ENCODE measurements at regions not wholly inside any gene's neighbourhood (a gene's known extent, or its start where the extent isn't known, plus 50 kb on each side); places are given as distances from the start of the nearest gene placed in this dataset.

DNA sequence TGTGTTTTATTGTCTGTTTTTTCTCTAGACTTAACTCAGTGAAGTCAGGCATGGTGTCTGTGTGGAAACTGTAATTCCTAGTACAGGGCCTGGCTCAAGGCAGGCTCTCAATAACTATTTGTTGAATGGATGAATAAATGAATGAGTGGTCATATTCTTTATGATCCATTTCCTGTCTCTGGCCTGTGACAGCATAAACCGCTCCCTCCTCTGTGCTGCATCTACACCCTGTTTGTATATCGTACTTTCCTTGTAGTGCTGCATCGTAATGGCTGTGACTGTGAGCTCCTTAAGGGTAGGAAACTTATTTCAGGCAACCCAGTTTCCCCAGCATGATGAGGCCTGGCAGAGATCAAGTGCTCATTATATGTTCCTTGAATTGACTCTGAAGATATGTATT, 337.5 kb upstream of the USP24 start:
- no peak overlapping the region for H3K4me3 Mint-ChIP-seq
- TF ChIP-seq, protein P1, sequence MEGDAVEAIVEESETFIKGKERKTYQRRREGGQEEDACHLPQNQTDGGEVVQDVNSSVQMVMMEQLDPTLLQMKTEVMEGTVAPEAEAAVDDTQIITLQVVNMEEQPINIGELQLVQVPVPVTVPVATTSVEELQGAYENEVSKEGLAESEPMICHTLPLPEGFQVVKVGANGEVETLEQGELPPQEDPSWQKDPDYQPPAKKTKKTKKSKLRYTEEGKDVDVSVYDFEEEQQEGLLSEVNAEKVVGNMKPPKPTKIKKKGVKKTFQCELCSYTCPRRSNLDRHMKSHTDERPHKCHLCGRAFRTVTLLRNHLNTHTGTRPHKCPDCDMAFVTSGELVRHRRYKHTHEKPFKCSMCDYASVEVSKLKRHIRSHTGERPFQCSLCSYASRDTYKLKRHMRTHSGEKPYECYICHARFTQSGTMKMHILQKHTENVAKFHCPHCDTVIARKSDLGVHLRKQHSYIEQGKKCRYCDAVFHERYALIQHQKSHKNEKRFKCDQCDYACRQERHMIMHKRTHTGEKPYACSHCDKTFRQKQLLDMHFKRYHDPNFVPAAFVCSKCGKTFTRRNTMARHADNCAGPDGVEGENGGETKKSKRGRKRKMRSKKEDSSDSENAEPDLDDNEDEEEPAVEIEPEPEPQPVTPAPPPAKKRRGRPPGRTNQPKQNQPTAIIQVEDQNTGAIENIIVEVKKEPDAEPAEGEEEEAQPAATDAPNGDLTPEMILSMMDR (conservative IDR thresholded peaks at IDR 0.05): no peak
- H3K27me3 Mint-ChIP-seq: no peaks in the 10 kb centered on the region
- H3K36me3 Mint-ChIP-seq: no peaks in the 10 kb centered on the region
- no peak overlapping the region for H3K27ac Mint-ChIP-seq
- peaks cover 24% of the 10 kb centered on the region for H3K4me1 Mint-ChIP-seq (ENCODE audit: unreplicated experiment)
- no peak for DNase-seq (ENCODE audit: extremely low spot score, unreplicated experiment)
- H3K9me3 Mint-ChIP-seq: no peaks in the 10 kb centered on the region

DNA sequence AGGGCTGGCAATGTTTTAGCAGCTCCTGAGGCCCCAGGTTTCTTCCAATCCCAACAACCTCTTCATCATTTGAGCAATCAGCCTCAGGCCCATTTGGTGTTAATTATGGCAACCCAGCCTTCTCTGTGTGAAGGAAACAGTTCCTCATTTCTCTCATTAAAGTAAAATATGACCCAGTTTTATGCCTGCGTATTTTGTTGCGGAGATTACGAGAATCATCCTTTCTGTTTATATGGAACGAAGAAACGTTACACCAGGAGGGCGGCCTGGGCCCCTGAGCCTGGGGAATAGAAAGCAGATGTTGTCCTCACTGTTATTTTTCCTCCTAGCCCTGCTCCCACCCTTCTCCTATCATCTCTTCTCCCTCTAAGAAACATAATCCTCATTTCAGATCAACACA, 332.2 kb upstream of the USP24 start:
- Mint-ChIP-seq H3K4me3 (peak overlapping the region; percentile 42), H3K4me1 (ENCODE audit: unreplicated experiment) (peaks cover 13% of the 10 kb centered on the region), H3K9me3 (no peaks in the 10 kb centered on the region), H3K27me3 (no peaks in the 10 kb centered on the region), H3K36me3 (no peaks in the 10 kb centered on the region), H3K27ac (no peak overlapping the region)
- TF ChIP-seq, protein P1 (conservative IDR thresholded peaks at IDR 0.05): no peak
- DNase-seq (ENCODE audit: extremely low spot score, unreplicated experiment): no peak

DNA sequence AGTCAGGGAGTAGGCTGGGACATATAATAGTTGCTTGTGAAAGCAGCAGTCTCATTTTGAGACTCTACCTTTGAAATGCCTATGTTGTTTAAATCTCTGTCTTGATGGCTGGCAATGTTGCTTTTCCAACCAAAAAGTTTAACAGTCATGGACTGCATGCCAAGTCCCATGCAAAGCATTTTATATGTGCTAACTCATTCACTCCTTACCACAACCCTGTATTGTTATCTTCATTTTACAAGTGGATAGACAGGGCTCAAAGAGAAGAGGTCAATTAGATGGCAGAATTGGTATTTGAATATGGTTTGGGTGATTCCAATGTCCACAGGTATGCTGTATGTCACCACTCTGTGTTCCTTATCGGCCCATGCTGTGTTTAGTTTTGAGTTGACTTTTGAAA, 331.4 kb upstream of the USP24 start:
- TF ChIP-seq, protein P1 (conservative IDR thresholded peaks at IDR 0.05): no peak
- Mint-ChIP-seq H3K4me3 (no peak overlapping the region), H3K27ac (no peak overlapping the region), H3K27me3 (no peaks in the 10 kb centered on the region), H3K4me1 (ENCODE audit: unreplicated experiment) (peaks cover 13% of the 10 kb centered on the region), H3K9me3 (no peaks in the 10 kb centered on the region), H3K36me3 (no peaks in the 10 kb centered on the region)
- DNase-seq (ENCODE audit: extremely low spot score, unreplicated experiment): no peak

DNA sequence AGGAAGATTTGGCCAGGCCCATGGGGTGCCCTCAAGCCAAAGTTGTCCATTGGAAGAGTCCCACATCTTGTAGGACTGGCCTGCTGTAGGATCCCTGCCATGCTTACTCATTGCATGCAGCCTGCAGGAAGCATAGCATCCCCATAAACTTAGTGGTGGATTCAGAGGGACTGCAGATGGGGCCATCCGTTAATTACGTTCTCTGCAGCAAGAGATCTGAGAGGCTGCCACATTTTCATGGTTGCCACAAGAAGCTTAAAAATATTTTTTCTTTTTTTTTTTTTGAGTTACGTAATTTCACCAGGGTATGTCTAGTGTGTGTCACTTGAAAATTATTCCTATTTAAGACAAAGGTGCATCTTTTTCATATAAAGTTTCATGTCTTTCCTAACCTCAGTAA, 329.7 kb upstream of the USP24 start:
- TF ChIP-seq, protein P1 (conservative IDR thresholded peaks at IDR 0.05): no peak
- no peak overlapping the region for H3K27ac Mint-ChIP-seq
- DNase-seq (ENCODE audit: extremely low spot score, unreplicated experiment): no peak
- peaks cover 13% of the 10 kb centered on the region for H3K4me1 Mint-ChIP-seq (ENCODE audit: unreplicated experiment)
- H3K36me3 Mint-ChIP-seq: no peaks in the 10 kb centered on the region
- H3K4me3 Mint-ChIP-seq: no peak overlapping the region
- no peaks in the 10 kb centered on the region for H3K9me3 Mint-ChIP-seq
- H3K27me3 Mint-ChIP-seq: no peaks in the 10 kb centered on the region

DNA sequence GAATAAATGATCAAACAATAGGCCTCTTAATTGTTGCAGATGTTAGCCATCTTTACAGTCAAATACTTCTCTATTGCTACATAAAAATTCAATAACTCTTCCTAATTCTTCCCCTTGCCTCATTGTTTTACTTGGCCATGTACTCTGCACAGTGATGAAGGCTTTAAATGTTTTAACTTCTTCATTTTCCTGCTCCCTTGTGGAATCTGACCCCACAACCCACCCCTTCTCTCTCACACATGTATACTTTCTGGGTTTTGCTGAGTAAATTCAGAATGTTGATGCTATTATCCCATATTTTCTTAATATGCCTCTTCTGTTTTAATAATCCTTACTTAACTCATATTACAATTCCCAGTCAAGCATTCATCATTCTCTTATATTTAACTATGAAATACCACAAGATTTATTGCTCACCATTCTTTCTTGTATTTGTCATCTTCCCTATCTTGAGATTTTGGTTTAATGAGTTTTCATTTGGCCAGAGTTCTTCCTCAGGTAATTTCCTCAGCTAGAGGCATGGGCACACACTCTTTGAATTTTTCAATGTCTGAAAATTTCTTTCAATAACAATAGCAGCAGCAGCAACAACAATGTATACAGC, 327.8 kb upstream of the USP24 start:
- no peak overlapping the region for H3K27ac Mint-ChIP-seq
- TF ChIP-seq, protein P1 (conservative IDR thresholded peaks at IDR 0.05): no peak
- peaks cover 1% of the 10 kb centered on the region for H3K9me3 Mint-ChIP-seq
- no peak overlapping the region for H3K4me3 Mint-ChIP-seq
- H3K27me3 Mint-ChIP-seq: no peaks in the 10 kb centered on the region
- peaks cover 10% of the 10 kb centered on the region for H3K4me1 Mint-ChIP-seq (ENCODE audit: unreplicated experiment)
- H3K36me3 Mint-ChIP-seq: no peaks in the 10 kb centered on the region
- no peak for DNase-seq (ENCODE audit: extremely low spot score, unreplicated experiment)

DNA sequence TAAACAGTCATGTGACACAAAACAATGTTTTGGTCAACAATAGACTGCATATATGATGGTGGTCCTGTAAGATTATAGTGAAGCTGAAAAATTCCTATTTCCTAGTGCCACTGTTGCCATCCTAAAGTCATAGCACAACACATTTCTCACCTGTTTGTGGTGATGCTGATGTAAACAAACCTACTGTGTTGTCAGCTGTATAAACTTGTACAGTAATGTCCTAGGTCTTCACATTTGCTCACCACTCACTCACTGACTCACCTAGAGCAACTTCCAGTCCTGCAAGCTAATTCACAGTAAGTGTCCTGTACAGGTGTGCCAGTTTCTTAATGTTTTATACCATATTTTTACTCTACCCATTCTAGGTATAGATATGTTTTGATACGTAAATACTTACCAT, 326.1 kb upstream of the USP24 start:
- Mint-ChIP-seq H3K4me1 (ENCODE audit: unreplicated experiment) (peaks cover 5% of the 10 kb centered on the region), H3K27ac (no peak overlapping the region), H3K4me3 (no peak overlapping the region), H3K36me3 (no peaks in the 10 kb centered on the region), H3K27me3 (no peaks in the 10 kb centered on the region), H3K9me3 (peaks cover 3% of the 10 kb centered on the region)
- TF ChIP-seq, protein P1 (conservative IDR thresholded peaks at IDR 0.05): no peak
- DNase-seq (ENCODE audit: extremely low spot score, unreplicated experiment): no peak
